Osteocyte (in vitro differentiated cells): ENCODE measurements at regions not wholly inside any gene's neighbourhood (a gene's known extent, or its start where the extent isn't known, plus 50 kb on each side); places are given as distances from the start of the nearest gene placed in this dataset.

Experiments
- DNase-seq: peaks from one replicate; pipeline ENCODE4 v3.0.0; 2021; ENCODE audit warnings: mixed read lengths; ENCODE audit not compliant: unreplicated experiment; ENCODE audit errors: extremely low spot score
- H3K27ac Mint-ChIP-seq: one replicate; pipeline ENCODE4 v1.8.0; 2021; ENCODE audit warnings: mild to moderate bottlenecking, mixed read lengths; ENCODE audit not compliant: unreplicated experiment
- H3K27me3 Mint-ChIP-seq: one replicate; pipeline ENCODE4 v1.8.0; 2021; ENCODE audit warnings: mixed read lengths; ENCODE audit not compliant: unreplicated experiment
- H3K36me3 Mint-ChIP-seq: one replicate; pipeline ENCODE4 v1.8.0; 2021; ENCODE audit warnings: mixed read lengths; ENCODE audit not compliant: unreplicated experiment
- H3K4me1 Mint-ChIP-seq: one replicate; pipeline ENCODE4 v1.8.0; 2021; ENCODE audit warnings: mixed read lengths; ENCODE audit not compliant: unreplicated experiment
- H3K4me3 Mint-ChIP-seq: one replicate; pipeline ENCODE4 v1.8.0; 2021; ENCODE audit warnings: mild to moderate bottlenecking, moderate library complexity, mixed read lengths; ENCODE audit not compliant: unreplicated experiment
- H3K9me3 Mint-ChIP-seq: one replicate; pipeline ENCODE4 v1.8.0; 2021; ENCODE audit warnings: mixed read lengths; ENCODE audit not compliant: unreplicated experiment
- CTCF ChIP-seq: fragments of 200-600 bp; sonication (generic); IDR thresholded peaks from 2 replicates; pipeline ENCODE4 v1.5.0; 2021; ENCODE audit warnings: antibody characterized with exemption, mild to moderate bottlenecking, moderate library complexity

GRCh38 chr15:46111730-46112129, 476.9 kb downstream of the SQOR start:
- Mint-ChIP-seq H3K36me3 (no peaks in the 10 kb centered on the region), H3K27ac (no peak overlapping the region), H3K9me3 (peaks cover 4% of the 10 kb centered on the region), H3K4me1 (no peaks in the 10 kb centered on the region), H3K4me3 (no peak overlapping the region), H3K27me3 (no peaks in the 10 kb centered on the region)
- TF ChIP-seq CTCF, result no peak
- DNase-seq, result no peak

GRCh38 chr15:46117071-46117470, 482.2 kb downstream of the SQOR start:
- no peak for TF ChIP-seq CTCF
- H3K27me3 Mint-ChIP-seq, result no peaks in the 10 kb centered on the region
- H3K9me3 Mint-ChIP-seq, result peaks cover 10% of the 10 kb centered on the region

GRCh38 chr15:46120713-46121112, 485.9 kb downstream of the SQOR start:
- H3K27ac Mint-ChIP-seq, result no peak overlapping the region

More at GRCh38 chr15:46117071-46117470, 482.2 kb downstream of the SQOR start:
- no peak overlapping the region for H3K27ac Mint-ChIP-seq
- no peak for DNase-seq
- H3K4me1 Mint-ChIP-seq, result no peaks in the 10 kb centered on the region
- H3K4me3 Mint-ChIP-seq, result no peak overlapping the region
- H3K36me3 Mint-ChIP-seq, result no peaks in the 10 kb centered on the region

GRCh38 chr15:46121441-46121840, 486.6 kb downstream of the SQOR start:
- H3K4me3 Mint-ChIP-seq, result no peak overlapping the region
- no peaks in the 10 kb centered on the region for H3K4me1 Mint-ChIP-seq
- no peaks in the 10 kb centered on the region for H3K36me3 Mint-ChIP-seq
- TF ChIP-seq CTCF, result no peak
- no peak overlapping the region for H3K27ac Mint-ChIP-seq
- H3K27me3 Mint-ChIP-seq, result no peaks in the 10 kb centered on the region
- peaks cover 28% of the 10 kb centered on the region for H3K9me3 Mint-ChIP-seq
- no peak for DNase-seq

More at GRCh38 chr15:46120713-46121112, 485.9 kb downstream of the SQOR start:
- Mint-ChIP-seq H3K36me3 (no peaks in the 10 kb centered on the region), H3K27me3 (no peaks in the 10 kb centered on the region), H3K9me3 (peaks cover 28% of the 10 kb centered on the region), H3K4me3 (no peak overlapping the region), H3K4me1 (no peaks in the 10 kb centered on the region)
- DNase-seq, result no peak
- TF ChIP-seq CTCF, result no peak

- Mint-ChIP-seq H3K4me3 (no peak overlapping the region), H3K27me3 (no peaks in the 10 kb centered on the region), H3K9me3 (peaks cover 56% of the 10 kb centered on the region), H3K27ac (no peak overlapping the region), H3K36me3 (no peaks in the 10 kb centered on the region), H3K4me1 (no peaks in the 10 kb centered on the region)
- no peak for TF ChIP-seq CTCF
- no peak for DNase-seq
Measured at GRCh38 chr15:46126581-46126980, 491.8 kb downstream of the SQOR start.
